NCI-H446 treated with DMSO at 0.1 percent for 48 hours (cell line): ENCODE measurements at regions not wholly inside any gene's neighbourhood (a gene's known extent, or its start where the extent isn't known, plus 50 kb on each side); places are given as distances from the start of the nearest gene placed in this dataset.

ENCODE experiments used
- DNase-seq: peaks from one replicate; lab custom pipeline; 2025; lab: John Stamatoyannopoulos, UW

DNA sequence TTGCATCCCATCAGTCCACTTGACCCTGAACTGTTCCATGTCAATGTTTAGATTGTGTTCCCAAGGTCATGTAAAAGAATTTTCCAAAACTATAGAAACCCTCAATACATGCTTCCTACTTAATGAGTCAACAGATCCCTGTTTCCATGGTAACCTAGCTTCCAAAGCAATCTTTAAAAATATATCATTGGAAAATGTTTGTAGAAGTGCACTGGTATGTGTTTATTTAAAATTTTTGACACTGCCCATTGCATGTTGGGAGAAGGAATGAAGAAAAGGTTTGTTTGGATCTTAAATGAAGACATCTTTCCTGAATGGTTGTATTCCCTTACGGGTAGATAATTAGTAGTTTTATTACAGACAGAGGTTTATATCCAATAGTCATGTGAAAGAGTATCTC, 345.3 kb downstream of the GABRG1 start:
- DNase-seq: no peak

DNA sequence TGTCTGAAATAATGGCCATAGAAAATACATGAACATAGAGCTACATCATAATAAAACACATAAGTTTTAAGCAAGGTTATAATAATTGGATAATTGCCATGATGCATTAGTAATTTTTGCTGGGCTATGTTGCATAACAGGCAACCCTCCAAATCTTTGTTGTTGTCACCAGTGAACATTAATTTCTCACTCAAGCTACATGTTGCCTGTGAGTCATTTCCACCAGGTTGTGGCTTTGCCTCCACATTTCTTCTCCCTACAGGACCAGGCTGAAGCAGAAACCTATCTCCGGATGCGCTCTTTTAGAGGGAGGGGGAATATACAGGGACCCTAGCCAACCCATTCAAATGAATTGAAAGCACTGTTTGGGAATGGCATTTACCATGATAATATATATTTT, 347.7 kb downstream of the GABRG1 start:
- peak; percentile 18 for DNase-seq

DNA sequence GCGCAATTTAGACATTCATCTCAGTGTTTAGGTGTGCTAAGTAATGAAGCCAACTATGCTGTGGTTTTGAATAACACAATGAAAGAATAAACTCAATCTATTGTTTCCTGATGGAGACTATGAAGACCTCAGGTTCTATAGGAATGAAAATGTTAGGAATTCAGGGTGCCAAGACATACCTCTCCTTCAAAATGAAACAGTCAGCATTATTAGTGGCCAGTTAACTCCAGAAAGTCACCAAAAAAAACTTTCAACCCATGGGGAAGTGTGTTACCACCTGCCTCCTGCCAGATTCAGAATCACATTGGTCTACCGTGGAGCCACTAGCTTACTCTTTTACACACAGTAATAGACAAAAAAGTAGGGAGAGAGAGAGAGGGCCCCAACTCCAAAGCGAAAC, 352.9 kb downstream of the GABRG1 start:
- DNase-seq: no peak

DNA sequence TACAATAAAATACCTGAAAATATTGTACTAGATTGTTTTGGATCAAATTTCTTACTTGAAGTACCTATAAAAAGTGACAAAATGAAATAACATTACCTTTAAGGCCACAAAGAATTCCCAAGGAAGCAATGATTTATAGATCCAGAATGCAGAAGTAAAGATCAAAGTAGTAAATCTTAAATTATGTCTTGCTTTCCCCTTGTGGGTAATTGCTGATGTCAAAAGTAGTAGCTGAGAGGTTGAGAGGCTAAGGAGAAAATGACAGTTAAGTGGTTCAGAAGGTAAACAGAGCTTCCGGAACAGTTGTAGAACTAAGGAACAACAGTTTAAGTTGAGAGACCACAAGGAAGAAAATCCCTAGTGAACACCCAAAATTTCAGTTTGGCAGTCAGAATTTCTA, 358.3 kb downstream of the GABRG1 start:
- no peak for DNase-seq

DNA sequence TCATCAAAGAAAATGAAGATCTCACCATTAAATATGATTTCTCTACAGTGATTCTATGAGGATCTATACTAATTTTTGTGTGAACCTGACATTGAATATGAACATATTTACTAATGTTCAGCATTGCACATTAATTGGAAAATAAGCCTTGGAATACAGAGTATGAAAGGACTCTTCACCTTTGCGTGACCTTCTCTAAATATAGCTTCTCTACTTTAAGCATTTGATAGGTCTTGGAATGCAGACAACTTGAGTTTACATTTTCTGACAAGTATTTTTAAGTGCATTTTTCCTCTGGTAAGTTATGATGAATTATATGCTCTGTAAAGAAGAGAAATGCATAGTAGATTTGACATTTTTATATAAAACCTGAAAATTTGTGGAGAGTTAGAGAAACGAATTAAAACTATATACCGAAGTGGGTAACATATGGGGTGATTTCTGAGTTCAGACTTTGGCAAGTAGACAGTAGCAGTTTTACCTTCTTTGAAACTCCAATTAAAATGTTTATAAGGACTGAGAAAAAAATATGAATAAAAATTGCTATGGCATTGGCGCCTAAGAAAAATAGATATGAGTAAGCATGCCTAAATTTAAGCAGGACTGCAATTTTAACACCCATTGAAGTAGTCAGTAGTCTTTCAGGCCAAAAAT, 371.9 kb downstream of the GABRG1 start:
- DNase-seq: no peak

DNA sequence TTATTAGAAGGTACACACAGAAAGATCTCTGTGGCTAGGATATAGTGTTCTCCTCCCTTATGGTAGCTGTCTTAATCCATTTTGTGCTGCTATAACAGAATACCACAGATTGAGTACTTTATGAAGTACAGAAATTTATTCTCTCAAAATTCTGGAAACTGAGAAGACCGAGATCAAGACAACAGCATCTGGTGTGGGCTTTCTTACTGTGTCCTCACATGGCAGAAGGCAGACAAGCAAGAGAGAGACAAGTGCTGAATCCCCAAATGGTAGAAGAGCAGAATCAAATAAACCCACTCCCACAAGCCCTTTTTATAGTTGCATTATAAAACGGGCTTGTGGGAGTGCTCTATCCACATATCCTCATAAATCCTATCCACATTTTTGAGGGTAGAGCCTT, 373.1 kb downstream of the GABRG1 start:
- DNase-seq: no peak

DNA sequence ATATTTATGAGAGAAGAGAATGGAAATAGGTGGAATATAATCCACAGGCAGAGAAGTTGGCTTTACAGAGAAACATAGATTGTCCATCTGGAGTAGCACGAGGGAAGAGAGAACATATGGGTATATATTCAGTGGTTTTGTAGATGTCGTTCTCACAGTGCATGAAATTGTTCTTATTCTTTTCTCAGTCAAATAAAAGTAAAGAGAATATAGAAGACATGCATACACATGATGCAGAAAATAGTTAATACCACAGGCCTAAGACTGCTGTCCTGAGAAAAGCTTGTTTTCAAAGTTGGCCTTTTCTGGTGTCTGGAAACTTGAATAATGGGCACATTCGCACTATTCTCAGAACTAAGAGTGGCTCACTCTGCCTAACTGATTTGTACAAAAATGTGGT, 378.1 kb downstream of the GABRG1 start:
- DNase-seq: no peak

DNA sequence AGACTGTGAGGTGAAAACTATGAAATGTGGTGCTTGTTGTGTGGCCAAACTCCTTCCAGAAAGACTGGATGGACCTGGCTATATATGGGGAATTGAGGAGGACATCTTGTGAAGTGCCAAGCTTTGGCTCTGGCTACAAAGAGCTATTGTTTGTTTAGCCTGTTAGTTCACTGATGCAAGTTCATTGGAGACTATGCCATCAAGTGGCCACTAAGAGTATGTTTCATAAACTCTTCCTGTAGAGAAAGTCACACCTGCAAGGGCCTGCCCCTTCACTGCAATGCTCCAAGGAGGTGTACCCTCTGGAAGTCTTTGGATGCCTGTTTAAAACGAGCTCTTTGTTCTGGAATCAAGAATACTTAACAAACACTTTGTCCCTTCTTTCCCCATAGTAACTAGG, 382.0 kb downstream of the GABRG1 start:
- no peak for DNase-seq

DNA sequence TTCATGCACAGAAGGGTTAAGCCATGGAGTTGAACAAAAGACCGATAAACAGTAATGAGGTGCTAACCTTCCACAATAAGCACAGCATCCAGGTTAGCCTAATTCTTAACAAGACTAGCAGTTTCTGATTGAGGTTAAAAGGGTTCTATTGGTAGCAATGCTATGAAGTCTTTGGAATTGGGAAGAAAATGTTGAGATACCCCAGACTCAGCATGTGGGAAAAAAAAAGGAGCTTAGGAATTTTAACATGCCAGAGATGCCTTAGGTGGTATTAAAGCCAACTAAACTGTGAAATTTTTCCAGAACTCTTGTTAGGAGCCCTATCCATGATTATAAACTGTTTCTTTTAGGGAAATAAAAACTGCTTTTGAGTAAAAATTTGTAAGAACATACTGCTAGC, 391.7 kb downstream of the GABRG1 start:
- DNase-seq: no peak

DNA sequence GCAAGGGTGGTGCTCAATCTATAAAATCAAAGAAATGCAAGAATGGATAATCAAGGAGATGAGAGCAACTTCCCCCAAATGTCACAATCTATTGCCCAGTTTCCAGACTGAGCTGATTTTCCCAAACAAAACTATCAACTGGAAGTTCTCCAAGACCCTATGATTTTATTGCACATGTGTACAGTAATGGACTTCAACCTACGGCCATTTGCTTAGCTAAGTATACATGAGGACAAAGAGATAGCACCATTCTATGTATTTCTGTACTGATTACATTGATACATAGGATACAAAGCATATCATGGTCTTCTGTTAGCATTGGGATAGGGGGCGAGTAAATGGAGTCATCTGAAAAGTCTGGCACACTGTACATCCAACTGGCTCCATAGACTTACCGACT, 407.8 kb downstream of the GABRG1 start:
- no peak for DNase-seq

DNA sequence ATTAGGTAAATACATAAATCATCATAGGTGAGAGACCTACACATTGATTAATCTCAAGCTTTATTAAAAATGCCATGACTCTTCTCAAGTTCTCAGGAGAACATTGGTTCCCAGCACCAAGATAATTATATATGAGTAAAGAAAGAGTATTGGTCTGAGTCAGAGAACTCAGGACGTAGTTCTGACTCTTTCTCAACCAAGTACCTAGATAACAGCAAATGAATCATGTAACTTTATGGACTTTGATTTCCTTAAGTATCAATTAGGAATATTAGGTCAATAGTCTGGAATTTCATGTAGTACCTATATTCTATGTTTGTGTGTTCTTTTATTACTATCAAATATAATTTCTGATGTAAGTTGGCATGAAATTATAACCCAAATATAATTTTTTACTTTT, 409.9 kb downstream of the GABRG1 start:
- DNase-seq: no peak

DNA sequence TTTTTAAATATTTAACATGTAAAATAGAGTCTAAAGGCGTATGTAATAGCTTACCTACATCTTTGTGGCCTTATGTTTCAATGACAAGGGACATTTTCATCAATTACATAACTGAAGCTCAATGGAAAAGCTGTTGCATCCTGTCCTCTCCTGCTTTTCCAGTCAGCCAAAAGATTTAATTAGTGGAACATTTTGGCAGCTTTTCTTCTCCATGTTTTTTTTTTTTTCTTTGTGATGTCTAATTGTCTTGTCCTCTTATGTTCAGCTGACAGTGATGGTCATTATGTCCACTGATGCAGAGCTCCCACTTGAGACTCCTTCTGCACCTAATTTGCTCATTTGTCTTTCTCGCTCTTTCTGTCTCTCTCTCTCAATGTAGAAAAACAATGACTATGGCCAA, 422.2 kb downstream of the GABRG1 start:
- DNase-seq: peak; percentile 42

DNA sequence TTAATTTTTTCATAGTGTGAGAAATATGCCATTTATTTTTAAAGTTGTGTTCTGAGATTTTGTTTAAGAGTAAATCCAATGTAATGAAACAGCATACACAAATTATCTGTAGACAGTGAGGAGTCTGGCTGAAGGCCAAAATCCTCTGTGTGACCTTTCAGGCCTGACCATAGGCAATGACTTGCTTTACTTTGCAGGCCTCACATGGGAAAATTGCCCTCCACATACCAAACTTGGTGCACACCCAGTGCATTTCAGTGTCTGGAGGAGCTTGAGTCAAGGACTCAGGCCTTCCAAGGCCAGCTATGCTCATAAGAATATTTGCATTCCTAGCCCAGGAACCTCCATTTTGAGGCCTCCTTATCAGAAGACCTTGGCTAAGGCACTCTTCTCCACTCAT, 430.1 kb downstream of the GABRG1 start:
- peak; percentile 52 for DNase-seq

DNA sequence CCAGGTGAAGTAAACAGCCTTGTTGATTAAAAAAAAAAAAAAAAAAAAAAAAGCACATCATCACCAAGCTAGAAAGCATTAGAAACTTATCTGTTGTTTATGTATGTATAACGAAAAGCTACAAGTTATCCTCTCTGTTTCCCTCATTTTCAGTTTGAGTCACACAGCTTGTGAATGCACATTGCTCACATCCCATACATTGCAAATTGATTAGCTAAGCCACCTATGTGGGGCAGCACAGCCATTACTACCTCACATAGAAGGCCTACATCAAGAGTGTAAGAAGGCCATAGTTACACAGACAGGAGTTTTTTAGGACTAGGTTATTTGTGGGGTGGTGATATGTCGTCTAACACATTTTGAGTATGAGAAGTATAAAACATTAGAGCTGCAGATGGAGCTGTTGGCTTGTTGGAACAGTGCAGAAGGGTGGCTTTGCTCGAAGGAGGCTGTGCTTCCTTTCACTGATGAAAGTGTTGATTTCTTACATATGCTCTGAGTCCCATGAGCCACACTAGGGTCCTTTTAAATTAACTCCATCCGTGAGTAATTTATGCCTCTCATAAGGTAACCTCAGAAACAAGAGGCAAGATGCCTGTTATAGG, 431.6 kb downstream of the GABRG1 start:
- DNase-seq: peak; percentile 16

DNA sequence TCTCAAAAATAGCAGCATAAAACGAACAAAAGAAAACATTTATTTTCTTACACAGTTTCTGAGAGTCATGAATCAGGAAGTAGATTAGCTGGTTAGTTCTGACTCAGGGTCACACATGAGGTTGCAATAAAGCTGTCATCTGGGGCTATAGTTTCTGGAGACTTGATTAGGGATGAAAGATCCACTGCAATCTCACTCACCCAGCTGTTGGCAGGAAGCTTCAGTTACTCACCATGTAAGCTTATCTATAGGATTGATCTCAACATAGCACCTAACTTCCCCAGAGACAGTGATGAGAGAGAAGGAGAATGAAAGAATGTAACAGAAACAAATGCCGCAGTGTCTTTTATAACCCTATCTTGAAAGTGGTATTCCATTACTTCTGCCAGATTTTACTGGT, 435.5 kb downstream of the GABRG1 start:
- DNase-seq: no peak

DNA sequence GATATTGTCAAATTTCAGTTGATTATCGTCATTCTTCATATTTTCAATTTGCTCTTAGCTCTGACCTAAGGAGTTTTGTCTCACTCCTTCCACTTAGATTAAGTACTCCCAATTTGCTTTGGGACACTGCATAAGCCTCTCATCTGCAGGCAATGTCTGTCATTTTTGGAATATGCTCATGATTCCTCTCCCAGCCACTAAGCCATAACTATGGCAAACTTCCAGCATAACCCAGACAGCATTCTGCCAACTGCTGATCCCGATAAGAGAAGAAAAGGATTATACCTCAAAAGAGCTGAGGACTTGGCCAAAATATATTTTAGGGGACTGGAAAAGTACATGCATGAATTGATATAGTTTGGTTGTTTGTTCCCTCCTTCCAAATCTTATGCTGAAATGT, 444.4 kb downstream of the GABRG1 start:
- no peak for DNase-seq

DNA sequence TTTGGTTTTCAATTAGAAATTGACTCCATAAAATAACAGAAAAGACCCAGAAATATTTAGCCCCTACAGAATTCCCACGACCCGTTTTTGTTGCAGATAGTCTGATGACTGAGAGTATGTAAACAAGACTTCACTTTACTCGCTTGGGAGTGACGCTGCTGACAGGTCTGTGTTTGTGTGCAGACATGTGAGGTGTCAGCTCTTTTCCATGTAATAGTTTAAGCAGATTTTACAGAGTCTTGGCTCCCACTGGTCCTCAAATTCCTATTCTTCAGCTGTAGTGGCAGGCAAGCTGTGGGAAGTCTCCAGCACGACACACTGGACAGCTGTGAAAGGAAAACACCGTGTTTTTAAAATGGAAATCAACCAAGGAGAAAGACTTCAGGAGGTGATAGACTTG, 455.7 kb downstream of the GABRG1 start:
- no peak for DNase-seq

DNA sequence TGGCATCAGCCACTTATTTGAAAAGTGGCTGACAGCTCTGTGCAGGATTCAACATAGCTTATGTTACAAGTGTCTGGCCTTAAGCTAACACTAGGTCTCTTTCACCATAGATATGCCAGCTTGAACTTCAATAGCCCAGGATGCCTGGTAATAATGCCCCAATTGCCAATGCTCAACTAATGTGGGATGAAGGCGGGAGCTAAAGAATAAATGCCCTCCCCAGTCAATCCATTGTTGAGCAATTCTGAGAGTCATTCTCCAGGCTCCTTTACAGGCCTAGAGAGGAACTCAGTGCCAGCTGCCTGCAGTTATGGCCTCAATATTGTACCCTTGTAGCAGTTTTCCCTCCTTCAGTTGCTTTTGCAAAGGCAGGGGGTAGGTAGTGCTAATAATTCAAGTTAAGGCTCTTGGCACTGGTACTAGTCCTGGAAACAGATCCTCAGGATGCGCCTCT, 460.2 kb downstream of the GABRG1 start:
- peak; percentile 33 for DNase-seq

DNA sequence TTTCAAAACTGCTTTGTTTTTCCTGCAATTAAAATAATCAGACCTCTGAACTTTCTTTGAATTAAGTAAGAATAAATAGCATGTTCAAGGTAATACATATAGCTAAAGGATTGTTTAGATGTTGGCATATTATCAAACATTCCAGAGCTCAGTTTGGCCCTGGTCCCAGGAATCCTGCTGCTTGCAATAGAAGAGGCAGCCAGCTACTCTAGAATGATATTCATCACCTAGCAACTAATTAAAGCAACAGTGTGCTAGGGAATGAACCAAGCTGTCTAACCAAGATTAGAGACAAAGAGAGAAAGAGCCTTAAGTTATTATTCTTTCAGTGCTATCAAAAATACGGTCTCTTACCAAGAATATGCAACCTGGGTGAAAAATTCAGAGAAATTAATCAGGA, 460.9 kb downstream of the GABRG1 start:
- peak; percentile 90 for DNase-seq

DNA sequence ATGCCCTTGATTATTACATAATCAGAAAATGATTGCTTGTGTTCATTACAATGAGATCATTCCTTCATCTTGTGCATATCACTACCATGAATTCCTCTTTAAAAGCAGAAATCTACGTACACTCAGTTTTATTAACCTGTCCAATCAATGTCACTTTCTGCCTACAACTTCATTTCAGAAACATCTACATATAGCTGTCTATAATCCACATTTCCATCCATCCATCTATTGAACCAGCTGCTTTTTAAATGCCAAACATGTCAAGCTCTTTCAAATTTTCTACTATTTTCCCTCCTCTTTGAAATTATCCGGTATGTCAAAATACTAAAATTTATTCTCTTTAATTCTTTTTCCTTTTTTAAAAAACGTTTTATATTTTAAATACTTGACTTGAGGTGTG, 462.0 kb downstream of the GABRG1 start:
- no peak for DNase-seq

DNA sequence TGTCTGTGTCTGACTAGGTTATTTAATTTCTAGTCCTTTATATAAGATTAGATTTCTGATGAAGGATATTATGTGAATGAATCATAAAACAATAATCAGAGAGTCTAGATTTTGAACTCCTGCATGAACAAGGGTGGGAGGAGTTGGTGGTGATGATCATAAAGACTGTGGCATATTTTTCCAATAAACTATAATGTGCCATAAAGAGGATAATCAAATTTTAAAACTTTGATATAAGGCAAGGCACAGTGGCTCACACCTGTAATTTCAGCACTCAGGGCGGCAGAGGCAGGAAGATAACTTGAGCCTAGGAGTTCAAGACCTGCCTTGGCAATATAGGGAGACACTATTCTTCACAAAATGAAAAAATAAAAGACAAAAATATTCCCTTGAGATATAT, 473.3 kb downstream of the GABRG1 start:
- no peak for DNase-seq

DNA sequence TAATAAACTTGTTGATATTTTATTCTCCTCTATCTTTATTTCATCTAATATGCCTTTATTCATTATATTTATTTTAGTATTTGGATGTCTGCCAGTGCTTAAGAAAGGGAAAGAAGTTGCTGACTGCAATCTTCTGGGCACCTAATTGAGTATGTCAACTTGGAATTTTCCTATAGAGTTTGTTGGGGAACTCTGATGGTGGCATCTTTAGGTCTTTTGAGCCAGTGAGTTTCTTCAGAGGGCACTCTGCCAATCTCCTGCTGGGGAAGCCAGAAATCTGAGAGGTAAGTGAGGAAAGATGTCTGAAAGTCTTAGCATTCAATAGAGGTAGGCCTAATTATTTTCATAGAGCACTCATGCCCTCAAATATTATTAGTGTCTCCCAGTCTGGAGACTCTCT, 475.0 kb downstream of the GABRG1 start:
- DNase-seq: peak; percentile 9

DNA sequence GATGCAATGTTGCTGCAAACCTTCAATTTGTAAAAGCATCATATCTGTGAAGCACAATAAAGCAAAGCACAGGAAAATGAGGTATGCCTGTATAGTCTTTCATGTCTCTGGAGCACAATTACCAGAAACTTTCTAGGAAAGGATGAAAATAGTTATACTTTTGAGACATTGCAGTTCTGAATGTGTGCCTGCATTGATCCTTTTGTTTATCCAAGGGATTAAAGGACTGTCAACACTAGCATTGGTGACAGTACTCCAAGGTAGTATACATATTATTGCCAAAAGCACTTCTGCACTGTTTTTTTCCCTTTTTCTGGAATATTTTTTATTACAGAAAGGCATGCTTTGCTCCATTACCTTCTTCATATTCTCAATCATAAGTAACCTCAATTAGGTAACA, 476.0 kb downstream of the GABRG1 start:
- DNase-seq: no peak

DNA sequence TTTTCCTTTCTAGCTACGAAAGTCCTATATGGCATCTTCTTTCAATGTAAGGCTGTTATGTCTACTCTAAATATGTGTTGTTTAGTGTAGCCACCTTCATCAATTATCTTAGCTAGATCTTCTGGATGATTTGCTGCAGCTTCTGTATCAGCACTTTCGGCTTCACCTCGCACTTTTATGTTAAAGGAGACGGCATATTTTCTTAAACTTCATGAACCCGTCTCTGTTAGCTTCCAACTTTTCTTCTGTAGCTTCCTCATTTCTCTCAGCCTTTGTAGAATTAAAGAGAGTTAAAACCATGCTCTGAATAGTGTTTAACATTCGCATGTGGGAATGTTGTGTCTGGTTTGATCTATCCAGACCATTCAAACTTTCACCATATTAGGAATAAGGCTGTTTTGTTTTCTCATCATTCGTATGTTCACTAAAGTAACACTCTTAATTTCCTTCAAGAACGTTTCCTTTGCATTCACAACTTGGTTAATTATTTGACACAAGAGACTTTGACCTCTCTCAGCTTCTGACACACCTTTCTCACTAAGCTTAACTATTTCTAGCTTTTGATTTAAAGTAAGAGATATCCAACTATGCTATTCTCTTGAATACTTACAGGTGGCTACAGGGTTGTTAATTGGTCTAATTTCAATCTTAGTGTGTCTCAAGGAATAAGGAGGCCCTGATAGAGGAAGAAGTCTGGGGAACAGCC, 476.8 kb downstream of the GABRG1 start:
- no peak for DNase-seq
